Gastrocnemius medialis (tissue), 4 donors: ENCODE measurements at regions not wholly inside any gene's neighbourhood (a gene's known extent, or its start where the extent isn't known, plus 50 kb on each side); places are given as distances from the start of the nearest gene placed in this dataset.

Experiments used
- ATAC-seq, 2 donors: fragments of 150-250 bp; one replicate each; pipeline ENCODE4 v1.9.1; 2016
- DNase-seq, 2 donors: peaks; one replicate each; pipeline ENCODE4 v3.0.0-alpha.2; 2019
- H3K27ac ChIP-seq, 4 donors: fragments of 200-600 bp; sonication (generic); 1 replicate in 1 of 4; 2 replicates in 3 of 4; pipeline ENCODE4 v1.5.1; 2016 to 2018; ENCODE audit warnings: mild to moderate bottlenecking in 2 of 4, moderate library complexity in 1 of 4
- H3K27me3 ChIP-seq, 3 donors: fragments of 200-600 bp; sonication (generic) in 2 of 3; 1 replicate in 1 of 3; 2 replicates in 2 of 3; pipeline versions ENCODE4 v1.5.1 to v1.6.0; 2016 to 2019; ENCODE audit warnings: mild to moderate bottlenecking in 1 of 3, moderate library complexity in 1 of 3
- H3K36me3 ChIP-seq, 2 donors: fragments of 200-600 bp; sonication (generic) in 1 of 2; one replicate each; pipeline ENCODE4 v1.5.1; 2017 to 2018
- H3K4me1 ChIP-seq, 2 donors: fragments of 200-600 bp; sonication (generic) in 1 of 2; one replicate each; pipeline ENCODE4 v1.5.1; 2016 to 2017; ENCODE audit warnings: mild to moderate bottlenecking in 2 of 2
- H3K4me3 ChIP-seq, 4 donors: fragments of 200-600 bp; sonication (generic) in 3 of 4; 1 replicate in 1 of 4; 2 replicates in 3 of 4; pipeline ENCODE4 v1.5.1; 2016 to 2019; ENCODE audit warnings: mild to moderate bottlenecking in 2 of 4
- H3K9me3 ChIP-seq, 3 donors: fragments of 200-600 bp; sonication (generic) in 2 of 3; 1 replicate in 1 of 3; 2 replicates in 2 of 3; pipeline ENCODE4 v1.5.1; 2016 to 2019
- POLR2A ChIP-seq, 2 donors: fragments of 450-650 bp; IDR thresholded peaks; one replicate each; pipeline ENCODE4 v1.6.1; 2017; ENCODE audit warnings: antibody characterized with exemption in 2 of 2, mild to moderate bottlenecking in 2 of 2, moderate library complexity in 2 of 2
- in situ Hi-C, 4 donors: fragments of 200-750 bp; cut with MboI; loops; one replicate each; pipeline versions ENCODE4 v1.15.0 to v1.8.0; 2017; ENCODE audit warnings: low sequenced_read_pairs in 4 of 4
- intact Hi-C: fragments of 100-400 bp; cut with DNase I; formaldehyde crosslinking; loops from one replicate; pipeline ENCODE4 v1.15.1; 2023; ENCODE audit warnings: low total_unique reads
- TF ChIP-seq, protein P1 (sequence below), 5 experiments: fragments of 450-650 bp in 3 of 5; fragments of 200-600 bp in 2 of 5; sonication (generic) in 2 of 5; IDR thresholded peaks in 4 of 5; conservative IDR thresholded peaks in 1 of 5; 1 replicate in 4 of 5; 2 replicates in 1 of 5; pipeline ENCODE4 v1.5.1; 2016 to 2019; ENCODE audit warnings: antibody characterized with exemption in 5 of 5, mild to moderate bottlenecking in 3 of 5, moderate library complexity in 3 of 5

DNA sequence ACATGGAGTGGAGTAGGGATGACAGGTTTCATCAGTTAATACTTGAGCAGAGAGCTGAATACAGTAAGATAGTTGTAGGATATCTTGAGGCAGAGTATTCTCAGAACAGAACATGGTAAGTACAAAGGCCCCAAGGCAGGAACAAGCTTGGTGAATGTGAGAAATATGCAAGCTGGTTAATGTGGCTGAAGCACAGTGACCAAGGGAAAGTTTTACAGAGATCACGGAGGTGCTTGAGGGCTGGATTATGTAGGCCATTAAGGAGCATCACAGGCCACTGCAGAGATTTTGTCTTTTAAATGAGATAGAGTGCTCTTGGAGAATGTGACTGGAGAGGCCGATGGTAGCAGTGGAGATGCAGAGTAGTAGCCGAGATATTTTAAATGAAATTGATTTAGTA is 54.0 kb upstream of the BOLA1 start:
- Histone ChIP-seq H3K36me3 (no peaks in the 10 kb centered on the region), H3K27ac (no peak overlapping the region), H3K4me3 (no peak overlapping the region), H3K27me3 (peaks cover 0 to 5% (median 0%) of the 10 kb centered on the region in 3 donors), H3K9me3 (no peaks in the 10 kb centered on the region), H3K4me1 (peaks cover 14 to 33% of the 10 kb centered on the region in 2 donors)
- intact Hi-C loops (no loop called here), in situ Hi-C loops (no loop called here)
- no peak for ATAC-seq
- TF ChIP-seq, protein P1, sequence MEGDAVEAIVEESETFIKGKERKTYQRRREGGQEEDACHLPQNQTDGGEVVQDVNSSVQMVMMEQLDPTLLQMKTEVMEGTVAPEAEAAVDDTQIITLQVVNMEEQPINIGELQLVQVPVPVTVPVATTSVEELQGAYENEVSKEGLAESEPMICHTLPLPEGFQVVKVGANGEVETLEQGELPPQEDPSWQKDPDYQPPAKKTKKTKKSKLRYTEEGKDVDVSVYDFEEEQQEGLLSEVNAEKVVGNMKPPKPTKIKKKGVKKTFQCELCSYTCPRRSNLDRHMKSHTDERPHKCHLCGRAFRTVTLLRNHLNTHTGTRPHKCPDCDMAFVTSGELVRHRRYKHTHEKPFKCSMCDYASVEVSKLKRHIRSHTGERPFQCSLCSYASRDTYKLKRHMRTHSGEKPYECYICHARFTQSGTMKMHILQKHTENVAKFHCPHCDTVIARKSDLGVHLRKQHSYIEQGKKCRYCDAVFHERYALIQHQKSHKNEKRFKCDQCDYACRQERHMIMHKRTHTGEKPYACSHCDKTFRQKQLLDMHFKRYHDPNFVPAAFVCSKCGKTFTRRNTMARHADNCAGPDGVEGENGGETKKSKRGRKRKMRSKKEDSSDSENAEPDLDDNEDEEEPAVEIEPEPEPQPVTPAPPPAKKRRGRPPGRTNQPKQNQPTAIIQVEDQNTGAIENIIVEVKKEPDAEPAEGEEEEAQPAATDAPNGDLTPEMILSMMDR (IDR thresholded peaks at IDR 0.05 in 4 of 5, conservative IDR thresholded peaks at IDR 0.05 in 1 of 5) = no peak
- no peak for TF ChIP-seq POLR2A (IDR thresholded peaks at IDR 0.05)
- no peak for DNase-seq

DNA sequence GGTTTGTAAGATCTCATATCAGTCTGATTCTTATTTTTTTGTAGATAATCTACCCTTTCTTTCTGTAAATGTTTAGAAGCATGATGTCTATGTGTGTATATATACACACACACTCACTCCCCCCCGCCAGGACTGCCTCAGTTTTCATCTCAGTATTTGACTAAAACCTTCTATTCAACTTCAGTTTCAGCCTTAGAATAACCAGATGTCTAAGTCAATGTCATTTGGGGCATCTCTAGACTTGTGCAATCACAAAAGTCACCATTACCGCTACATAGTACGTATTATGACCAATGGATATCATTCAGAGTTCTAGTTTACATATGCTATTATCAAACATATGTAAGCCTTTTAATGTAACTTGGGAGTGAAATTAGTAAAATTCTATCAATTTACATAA is 53.3 kb upstream of the BOLA1 start:
- Histone ChIP-seq H3K4me3 (no peak overlapping the region), H3K27ac (no peak overlapping the region), H3K4me1 (peaks cover 14 to 33% of the 10 kb centered on the region in 2 donors), H3K9me3 (no peaks in the 10 kb centered on the region), H3K27me3 (peaks cover 0 to 5% (median 0%) of the 10 kb centered on the region in 3 donors), H3K36me3 (no peaks in the 10 kb centered on the region)
- DNase-seq = no peak
- no peak for ATAC-seq
- TF ChIP-seq, protein P1 (IDR thresholded peaks at IDR 0.05 in 4 of 5, conservative IDR thresholded peaks at IDR 0.05 in 1 of 5) = no peak
- no peak for TF ChIP-seq POLR2A (IDR thresholded peaks at IDR 0.05)
- intact Hi-C loops = no loop called here
- in situ Hi-C loops = no loop called here

DNA sequence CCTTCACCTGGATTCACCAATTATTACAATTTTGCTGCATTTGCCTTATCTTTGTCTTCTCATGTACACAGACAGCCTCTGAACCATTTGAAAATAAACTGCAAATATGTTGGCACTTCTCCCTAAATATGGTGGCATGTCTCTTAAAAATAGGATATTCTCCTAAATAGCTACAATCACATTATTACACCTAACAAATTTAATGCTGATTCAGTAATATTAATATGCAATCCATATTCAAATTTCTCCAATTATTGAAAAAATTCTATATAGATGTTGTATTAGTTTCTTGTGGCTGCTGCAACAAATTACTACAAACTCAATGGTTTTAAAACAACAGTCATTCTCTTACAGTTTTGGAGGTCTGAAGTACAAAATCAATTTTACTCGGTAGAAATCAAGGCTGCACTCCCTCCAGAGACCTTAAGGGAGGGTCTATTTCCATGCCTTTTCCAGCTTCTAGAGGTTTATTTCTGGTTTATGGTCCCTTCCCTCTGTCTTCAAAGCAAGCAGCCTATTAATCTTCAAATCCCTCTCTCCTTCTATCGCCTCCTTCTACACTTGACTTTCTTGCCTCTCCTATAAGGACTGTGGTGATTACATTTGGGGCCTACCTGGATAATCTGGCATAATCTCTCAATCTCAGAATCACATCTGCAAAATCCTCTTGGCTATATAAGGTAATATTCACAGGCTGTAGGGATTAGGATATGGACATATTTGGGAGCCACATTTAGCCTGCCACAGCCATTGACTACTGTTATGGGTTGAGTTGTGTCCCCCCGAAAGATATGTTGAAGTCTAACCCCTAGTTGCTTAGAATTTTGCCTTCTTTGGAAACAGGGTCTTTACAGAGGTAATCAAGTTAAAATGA is 52.5 kb upstream of the BOLA1 start:
- no peaks in the 10 kb centered on the region for H3K9me3 ChIP-seq
- intact Hi-C loops = no loop called here
- in situ Hi-C loops = no loop called here
- no peak for DNase-seq
- H3K36me3 ChIP-seq = no peaks in the 10 kb centered on the region
- no peak for TF ChIP-seq POLR2A (IDR thresholded peaks at IDR 0.05)
- TF ChIP-seq, protein P1 (IDR thresholded peaks at IDR 0.05 in 4 of 5, conservative IDR thresholded peaks at IDR 0.05 in 1 of 5) = no peak
- H3K27ac ChIP-seq = no peak overlapping the region
- no peak overlapping the region for H3K4me3 ChIP-seq
- ATAC-seq = no peak
- H3K4me1 ChIP-seq = peaks cover 14 to 33% of the 10 kb centered on the region in 2 donors
- H3K27me3 ChIP-seq = peaks cover 0 to 5% (median 0%) of the 10 kb centered on the region in 3 donors

DNA sequence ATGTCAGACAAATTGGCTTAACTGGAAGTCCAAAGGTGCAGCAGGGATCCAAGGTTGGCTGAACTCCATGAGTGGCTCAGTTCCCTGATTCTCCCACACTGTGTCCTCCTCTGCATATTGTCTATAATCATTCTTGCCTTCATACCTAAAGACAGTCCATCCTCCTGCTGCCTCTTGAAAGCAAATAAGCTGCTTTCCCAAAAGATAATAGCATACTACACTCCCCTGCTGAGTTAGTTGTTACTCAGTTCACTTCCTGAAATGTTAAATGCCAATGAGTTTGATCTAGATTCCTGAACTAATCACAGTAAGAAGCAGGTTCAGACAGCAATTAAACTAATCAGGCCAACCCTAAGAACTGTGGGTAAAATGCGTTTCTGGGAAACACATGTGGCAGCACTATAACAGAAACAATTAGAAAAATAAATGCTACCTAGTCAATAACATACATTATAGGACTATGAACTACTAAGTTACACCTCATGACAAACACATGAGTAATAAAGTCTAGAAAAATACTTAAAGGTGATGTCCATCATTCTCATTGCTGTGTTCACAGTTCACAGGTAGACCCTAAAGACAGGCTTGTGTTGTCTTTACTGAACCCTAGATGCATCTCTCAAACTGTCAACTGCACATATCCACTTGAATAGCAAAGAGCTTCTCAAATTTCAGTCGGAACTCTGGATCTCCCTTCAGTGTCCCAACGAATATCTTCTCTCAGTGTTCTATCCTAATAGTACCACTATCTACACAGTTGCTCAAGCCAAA is 50.8 kb upstream of the BOLA1 start:
- no peaks in the 10 kb centered on the region for H3K36me3 ChIP-seq
- no peak for TF ChIP-seq POLR2A (IDR thresholded peaks at IDR 0.05)
- TF ChIP-seq, protein P1 (IDR thresholded peaks at IDR 0.05 in 4 of 5, conservative IDR thresholded peaks at IDR 0.05 in 1 of 5) = no peak

More for the DNA sequence above, 50.8 kb upstream of the BOLA1 start:
- H3K27me3 ChIP-seq = peaks cover 0 to 5% (median 0%) of the 10 kb centered on the region in 3 donors
- H3K27ac ChIP-seq = no peak overlapping the region
- H3K4me3 ChIP-seq = no peak overlapping the region
- H3K9me3 ChIP-seq = no peaks in the 10 kb centered on the region
- DNase-seq (no peak), ATAC-seq (no peak)
- in situ Hi-C loops (no loop called here), intact Hi-C loops (no loop called here)
- H3K4me1 ChIP-seq = peaks cover 12 to 31% of the 10 kb centered on the region in 2 donors
